HG03097 (cell line): ENCODE measurements at regions not wholly inside any gene's neighbourhood (a gene's known extent, or its start where the extent isn't known, plus 50 kb on each side); places are given as distances from the start of the nearest gene placed in this dataset.

Experiments used
- ATAC-seq: cut with Tn5 transposase; IDR thresholded peaks from one replicate; pipeline ENCODE4 v1.9.1; 2021; ENCODE audit not compliant: unreplicated experiment, low FRiP score

- ATAC-seq = no peak
These were observed 454.3 kb downstream of the HAPSTR1 start for GRCh38 chr16:9545522-9546437.

GRCh38 chr16:9546438-9546786, 455.0 kb downstream of the HAPSTR1 start:
- no peak for ATAC-seq

- no peak for ATAC-seq
These were observed 458.0 kb downstream of the HAPSTR1 start for GRCh38 chr16:9549487-9549886.

GRCh38 chr16:9555051-9555450, 463.6 kb downstream of the HAPSTR1 start:
- ATAC-seq = no peak

GRCh38 chr16:9556949-9557665, 465.7 kb downstream of the HAPSTR1 start:
- peak; percentile 76 for ATAC-seq

GRCh38 chr16:9557713-9558112, 466.3 kb downstream of the HAPSTR1 start:
- ATAC-seq = no peak

GRCh38 chr16:9566099-9566498, 474.7 kb downstream of the HAPSTR1 start:
- ATAC-seq = no peak

- no peak for ATAC-seq
These were observed 476.2 kb downstream of the HAPSTR1 start for GRCh38 chr16:9567666-9568065.

- no peak for ATAC-seq
These were observed 476.8 kb downstream of the HAPSTR1 start for GRCh38 chr16:9568261-9568660.

GRCh38 chr16:9570521-9570920, 479.1 kb downstream of the HAPSTR1 start:
- ATAC-seq = no peak

GRCh38 chr16:9578459-9578858, 487.0 kb downstream of the HAPSTR1 start:
- ATAC-seq = no peak

GRCh38 chr16:9580025-9580424, 488.6 kb downstream of the HAPSTR1 start:
- ATAC-seq = no peak

- no peak for ATAC-seq
These were observed 502.0 kb downstream of the HAPSTR1 start for GRCh38 chr16:9593440-9593839.

- no peak for ATAC-seq
These were observed 502.6 kb downstream of the HAPSTR1 start for GRCh38 chr16:9594047-9594446.

GRCh38 chr16:9594946-9595345, 503.5 kb downstream of the HAPSTR1 start:
- ATAC-seq = no peak

- no peak for ATAC-seq
These were observed 503.9 kb downstream of the HAPSTR1 start for GRCh38 chr16:9595393-9595792.

- ATAC-seq = no peak
These were observed 505.3 kb downstream of the HAPSTR1 start for GRCh38 chr16:9596788-9597187.

GRCh38 chr16:9597967-9598730, 506.7 kb downstream of the HAPSTR1 start:
- ATAC-seq = no peak

- no peak for ATAC-seq
These were observed 507.3 kb downstream of the HAPSTR1 start for GRCh38 chr16:9598731-9599083.

GRCh38 chr16:9599415-9600120, 508.1 kb downstream of the HAPSTR1 start:
- ATAC-seq = no peak

- ATAC-seq = no peak
These were observed 510.7 kb downstream of the HAPSTR1 start for GRCh38 chr16:9602189-9602588.
